Activated CD8-positive, alpha-beta memory T cell treated with anti-CD3 and anti-CD28 coated beads, Interleukin-2, amount 50 U/mL, for 1 hour (primary cell): ENCODE measurements at regions not wholly inside any gene's neighbourhood (a gene's known extent, or its start where the extent isn't known, plus 50 kb on each side); places are given as distances from the start of the nearest gene placed in this dataset.
"Not testable (repeated sequence)": the region's sequence is repeated elsewhere in the genome, so short reads cannot be mapped to it uniquely, and the experiment has no call there.

Source experiments
- DNase-seq: peaks from one replicate; pipeline ENCODE4 v3.0.0-alpha.2; 2020; ENCODE audit errors: extremely low read depth

DNA sequence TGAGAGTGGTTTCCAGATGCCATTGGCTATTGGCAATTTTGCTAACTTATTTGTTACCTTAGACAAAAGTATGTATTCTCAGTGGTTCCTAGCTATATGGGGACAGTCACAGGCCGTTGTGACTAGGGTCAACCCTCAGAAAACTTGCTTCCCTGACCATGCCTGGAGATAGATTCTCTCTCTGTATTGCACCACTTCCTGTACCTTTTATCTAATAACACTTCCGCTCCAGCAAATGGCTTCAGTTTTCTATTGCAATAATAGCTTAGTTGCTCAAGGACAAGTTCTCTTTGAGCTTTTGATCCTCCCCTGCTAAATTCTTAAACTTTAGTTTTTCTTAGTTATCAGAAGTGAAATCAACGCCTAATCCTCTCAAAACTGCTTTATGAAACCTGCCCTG lies 338.0 kb downstream of the RMST start:
- DNase-seq: no peak

DNA sequence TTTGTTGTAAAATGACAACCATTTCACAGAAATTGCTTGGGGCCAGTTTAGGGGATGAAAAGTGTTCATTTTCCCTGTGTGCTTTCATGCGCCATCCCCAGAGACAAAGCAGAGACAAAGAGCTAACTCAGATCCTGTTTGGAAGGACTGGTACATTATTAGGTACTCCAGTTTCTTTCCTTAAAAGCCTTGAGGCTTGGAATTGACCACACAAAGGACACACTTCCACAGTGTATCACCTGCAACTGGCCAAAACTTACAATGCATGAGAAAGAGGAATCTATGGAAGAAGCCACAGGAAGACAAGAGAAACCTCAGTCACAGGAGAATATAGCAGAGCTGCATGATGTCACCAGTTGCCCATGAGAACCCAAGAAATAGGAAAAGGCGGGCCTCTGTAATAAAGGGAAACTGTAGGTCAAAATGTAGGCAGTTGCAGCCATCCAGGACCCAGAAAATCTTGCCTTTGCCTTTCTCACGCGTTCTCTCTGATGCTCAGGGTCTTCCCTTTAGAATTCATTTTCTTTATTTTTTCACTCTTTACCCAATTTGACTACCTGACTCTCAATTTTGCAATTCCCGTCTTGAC lies 339.0 kb downstream of the RMST start:
- no peak for DNase-seq

DNA sequence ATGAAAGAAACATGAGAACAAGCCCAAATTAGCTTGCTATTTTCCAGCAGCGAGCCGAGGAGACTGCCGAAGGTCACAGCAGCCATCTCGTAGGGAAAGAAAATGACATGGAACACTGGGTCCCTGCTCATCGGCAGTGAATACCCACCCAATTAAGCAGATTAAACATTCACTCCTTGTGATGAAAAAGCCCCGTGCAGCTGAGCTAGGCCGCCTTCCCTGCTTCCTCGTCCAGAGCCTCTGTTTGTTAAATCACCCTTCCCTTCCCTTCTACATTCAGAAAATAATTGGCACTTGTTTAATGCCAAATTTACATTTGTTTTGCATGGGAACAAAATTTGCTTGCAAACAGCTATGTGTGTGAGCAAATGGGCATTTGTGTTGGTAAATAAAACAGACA lies 342.5 kb downstream of the RMST start:
- no peak for DNase-seq

DNA sequence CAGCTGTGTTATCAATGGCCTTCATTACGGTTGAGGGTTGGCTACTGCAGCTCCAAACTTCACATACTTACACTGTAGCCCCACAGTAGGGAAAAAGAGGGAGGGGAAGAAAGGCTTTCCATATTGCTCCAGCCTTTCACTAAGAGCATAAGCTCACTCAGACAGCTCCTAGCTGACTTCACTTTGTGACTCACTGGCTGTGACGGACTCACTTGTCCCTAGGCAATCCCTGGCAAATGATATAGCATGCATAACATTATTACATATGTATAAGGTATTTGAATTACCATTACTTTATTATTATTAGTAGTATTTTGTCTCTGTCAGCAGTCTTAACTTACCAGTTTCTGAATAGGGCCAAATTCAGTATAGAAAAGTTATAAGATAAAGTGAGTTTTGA lies 350.7 kb downstream of the RMST start:
- no peak for DNase-seq

DNA sequence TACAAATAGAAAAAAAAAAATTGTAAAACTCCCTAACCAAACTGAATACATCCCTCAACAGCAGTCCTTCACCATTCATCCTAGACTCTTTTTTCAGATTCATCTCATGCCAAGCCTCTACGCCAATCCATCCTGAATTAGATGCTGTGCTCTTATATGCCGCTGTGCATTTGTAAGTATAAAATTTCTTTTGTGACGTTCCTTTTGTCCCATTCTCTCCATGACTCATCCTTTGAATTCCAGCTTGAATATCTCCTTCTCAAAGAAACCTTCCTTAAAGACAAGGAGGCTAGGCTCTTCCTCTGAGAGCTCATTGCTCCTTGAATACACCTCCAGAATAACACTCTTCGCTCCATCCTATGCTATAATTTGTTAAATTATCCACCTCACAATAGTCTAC lies 359.2 kb downstream of the RMST start:
- DNase-seq: no peak

DNA sequence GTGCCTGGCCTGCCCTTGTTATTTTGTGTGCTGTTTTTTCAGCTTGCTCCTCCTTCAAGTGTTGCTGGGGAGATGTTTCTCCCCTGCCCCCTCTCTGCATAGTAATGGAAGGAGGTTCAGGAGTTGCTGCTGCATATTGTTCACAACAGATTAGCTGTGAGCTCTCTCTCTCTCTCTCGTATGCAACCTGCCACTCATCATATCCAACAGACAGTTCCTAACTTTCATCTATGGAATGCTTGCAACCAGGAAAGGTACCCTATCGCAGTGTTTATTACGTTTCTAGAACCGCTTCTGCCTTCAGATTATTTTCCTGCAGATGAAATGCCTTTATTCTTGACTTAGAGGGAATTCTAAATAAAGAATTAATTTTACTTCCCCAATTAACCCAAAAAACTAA lies 372.9 kb downstream of the RMST start:
- no peak for DNase-seq

DNA sequence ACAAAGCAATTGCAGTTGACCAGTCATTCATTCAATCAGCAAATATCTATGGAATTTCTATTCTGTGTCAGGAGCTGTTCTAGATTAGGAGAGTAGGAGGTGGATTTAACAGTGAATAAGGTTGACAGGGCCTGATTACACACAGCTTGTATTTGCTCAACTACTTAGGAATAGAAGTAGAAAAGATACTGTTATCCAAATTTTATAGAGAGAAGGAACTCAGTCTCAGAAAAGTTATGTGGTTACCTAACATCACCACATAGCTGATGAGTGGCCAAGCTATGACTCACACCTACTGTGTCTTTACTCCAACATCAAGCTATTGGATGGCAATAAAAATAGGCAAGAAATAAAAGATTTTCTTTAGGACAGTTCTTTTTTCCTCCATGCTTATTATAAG lies 374.8 kb downstream of the RMST start:
- no peak for DNase-seq

DNA sequence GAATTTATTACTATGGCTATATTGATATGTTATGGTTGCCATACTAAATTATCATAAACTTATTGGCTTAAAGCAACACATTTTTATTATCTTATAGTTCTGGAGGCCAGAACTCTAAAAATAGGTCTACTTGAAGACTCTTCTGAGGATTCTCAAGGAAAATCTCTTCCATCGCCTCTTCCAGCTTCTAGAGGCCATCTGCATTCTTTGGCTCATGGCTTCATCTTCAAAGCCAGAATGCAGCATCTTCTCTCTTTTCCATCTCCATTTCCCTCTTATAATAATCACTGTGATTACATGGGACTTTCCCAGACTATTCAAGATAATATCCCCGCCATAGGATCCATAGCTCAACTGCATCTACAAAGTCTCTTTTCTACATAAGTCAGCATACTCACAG lies 385.4 kb downstream of the RMST start:
- no peak for DNase-seq

DNA sequence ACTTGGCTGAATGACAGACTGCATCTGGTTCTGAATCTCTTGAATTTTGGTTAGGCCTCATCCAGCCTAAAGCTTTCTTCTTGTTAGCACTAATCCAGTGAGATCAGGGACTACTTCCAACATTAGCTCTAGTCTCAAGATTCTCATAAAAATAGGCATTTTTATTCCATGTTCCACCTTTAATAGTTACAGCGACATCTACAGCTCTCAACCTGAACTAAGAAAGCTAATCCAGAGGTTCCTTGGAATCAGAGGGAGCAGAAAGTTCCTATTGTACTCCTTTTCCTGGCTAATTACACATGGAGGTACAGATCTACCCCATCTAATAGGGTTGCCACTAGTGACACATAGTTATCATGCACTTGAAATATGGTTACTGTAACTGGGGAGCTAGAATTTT lies 391.9 kb downstream of the RMST start:
- DNase-seq: no peak

DNA sequence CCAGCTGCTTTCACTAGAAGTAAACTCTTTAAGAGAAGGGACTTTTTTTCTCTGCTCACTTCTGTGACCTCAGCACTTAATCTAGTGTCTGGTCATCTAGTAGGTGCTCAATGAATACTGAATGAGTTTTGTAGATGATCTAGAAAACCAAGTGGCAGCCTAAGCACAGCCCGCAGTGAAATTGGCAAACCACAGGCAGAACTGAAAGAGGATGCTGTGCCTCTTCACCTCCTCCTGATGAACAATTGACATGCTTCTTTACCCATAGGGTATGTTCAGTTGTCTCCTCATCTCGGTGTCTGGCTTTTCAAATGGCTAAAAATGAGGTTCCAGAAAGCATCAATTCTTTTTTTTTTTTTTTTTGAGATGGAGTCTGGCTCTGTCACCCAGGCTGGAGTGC lies 399.5 kb downstream of the RMST start:
- DNase-seq: no peak

DNA sequence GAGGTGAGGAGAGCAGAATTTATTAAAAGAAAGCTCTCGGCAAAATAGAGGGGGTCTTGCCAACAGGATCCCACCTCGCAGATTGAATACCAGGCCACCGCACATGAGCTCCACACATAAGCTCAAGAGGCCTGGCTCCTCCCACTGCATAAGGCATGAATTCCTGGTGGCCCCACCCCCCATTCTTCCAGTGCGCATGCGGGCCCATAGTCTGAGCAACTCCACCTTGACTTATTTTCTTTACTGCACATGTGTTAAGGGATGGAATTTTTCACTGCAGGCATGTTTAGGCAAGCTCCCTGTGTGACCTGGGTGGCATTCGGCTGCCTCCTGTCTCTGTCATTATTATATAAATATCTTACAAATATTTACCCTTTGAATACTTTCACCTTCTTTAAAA lies 412.5 kb downstream of the RMST start:
- no peak for DNase-seq

DNA sequence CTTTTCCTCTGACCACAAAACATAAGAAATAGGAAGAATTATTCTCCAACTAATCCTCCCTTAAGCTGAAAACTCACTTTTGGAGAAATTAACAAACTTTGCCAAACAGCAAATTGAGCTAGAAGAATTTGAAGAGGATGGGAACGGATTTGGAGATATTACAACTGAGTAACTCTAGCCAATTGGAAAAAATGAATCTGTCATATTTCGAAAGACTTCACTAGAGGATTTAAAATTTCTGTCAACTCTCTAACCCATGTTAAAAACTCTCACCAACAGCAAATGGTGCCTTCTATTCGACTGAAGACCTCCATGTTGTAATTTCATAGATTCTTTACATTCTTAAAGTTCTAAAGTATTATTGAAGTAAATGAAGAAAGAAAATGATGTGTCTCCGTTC lies 414.2 kb downstream of the RMST start:
- no peak for DNase-seq

DNA sequence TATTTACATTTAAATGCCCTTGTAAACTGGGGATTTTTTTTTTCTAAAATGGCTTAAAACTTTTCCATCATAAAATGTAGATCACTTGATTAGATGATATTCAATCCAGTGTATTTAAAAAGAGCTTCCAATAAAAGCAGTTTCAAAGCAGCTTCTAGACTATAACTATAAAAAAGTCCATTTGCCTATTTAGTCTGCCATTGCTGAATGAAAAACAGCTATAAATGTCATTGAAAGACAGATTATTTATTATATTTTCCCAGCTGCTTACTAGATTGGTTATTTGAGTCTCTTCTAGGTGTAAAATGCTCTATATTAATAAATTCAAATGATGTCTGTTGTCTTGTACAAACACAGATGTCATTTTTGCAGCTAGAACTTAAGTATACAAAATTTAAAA lies 414.8 kb downstream of the RMST start:
- DNase-seq: no peak

DNA sequence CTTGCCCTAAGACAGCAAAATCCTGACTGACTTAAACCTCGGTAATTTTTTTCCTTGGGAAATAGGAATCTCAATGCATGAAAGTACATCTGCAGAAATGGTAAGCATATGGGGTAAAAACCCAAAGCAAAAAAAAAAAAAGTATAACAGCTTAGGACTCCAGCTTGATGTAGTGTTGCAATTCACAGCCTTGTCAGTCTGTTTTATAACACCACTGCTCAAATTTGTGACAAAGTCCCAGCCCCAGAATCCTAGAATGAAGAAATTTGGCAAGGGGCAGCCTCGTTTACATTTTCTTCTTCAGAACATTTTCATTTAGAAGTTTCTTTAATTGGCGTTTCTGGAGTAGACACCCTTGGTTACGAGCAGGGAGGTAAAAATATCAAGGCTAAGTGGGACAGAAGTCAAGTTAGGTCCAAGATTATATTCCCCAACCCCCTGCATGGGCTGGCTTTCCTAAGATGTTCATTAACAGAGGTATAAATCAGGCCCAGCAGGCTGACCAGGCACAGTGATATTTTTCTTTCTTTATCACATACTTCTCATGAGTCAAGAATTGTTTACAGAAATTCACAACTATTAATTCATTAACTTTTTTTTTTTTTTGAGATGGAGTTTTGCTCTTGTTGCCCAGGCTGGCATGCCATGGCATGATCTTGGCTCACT lies 424.0 kb downstream of the RMST start:
- DNase-seq: no peak

DNA sequence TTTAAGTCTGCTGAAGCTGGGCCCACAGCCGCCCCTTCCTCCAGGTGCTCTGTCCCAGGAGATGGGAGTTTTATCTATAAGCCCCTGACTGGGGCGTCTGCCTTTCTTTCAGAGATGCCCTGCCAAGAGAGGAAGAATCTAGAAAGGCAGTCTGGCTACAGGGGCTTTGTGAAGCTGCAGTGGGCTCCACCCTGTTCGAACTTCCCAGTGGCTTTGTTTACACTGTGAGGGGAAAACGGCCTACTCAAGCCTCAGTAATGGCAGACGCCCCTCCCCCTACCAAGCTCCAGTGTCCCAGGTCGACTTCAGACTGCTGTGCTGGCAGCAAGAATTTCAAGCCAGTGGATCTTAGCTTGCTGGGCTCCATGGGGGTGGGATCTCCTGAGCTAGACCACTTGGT lies 435.3 kb downstream of the RMST start:
- not testable (repeated sequence) for DNase-seq

DNA sequence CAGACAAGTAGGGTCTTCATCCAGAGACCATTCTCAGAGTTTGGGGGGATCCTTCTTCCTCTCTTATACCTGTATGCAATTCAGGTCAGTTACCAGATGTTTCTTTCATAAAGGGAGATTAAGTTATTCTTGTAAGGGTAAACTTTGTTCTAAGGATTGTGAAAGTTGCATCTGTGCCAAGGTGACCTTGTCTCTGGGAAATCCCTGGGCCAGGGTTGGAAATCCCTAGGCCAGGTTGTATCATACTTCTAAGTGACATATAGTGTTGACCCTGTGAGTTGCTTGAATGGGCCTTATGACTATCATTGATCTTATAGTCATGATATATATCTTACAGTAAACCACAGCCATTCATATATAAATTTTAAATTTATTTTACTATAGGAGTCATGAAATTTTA lies 436.9 kb downstream of the RMST start:
- no peak for DNase-seq

DNA sequence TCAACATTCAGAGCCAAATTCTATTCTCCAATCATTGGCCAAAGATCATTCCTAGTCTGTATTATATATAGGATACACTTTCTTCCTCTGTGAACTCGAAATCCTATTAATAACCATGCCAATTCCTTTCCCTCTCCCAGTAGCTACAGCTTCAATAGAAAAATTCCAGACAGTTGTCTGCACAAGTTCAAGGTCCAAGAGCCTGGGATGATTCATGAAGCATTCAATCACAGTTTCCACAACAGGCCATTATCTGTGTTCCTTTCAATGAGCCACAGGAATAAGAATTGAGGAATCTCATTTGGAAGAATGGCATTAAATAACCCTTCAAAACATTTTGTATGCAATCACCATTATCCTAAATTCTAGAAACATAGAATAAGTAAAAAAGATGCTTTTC lies 437.4 kb downstream of the RMST start:
- no peak for DNase-seq

DNA sequence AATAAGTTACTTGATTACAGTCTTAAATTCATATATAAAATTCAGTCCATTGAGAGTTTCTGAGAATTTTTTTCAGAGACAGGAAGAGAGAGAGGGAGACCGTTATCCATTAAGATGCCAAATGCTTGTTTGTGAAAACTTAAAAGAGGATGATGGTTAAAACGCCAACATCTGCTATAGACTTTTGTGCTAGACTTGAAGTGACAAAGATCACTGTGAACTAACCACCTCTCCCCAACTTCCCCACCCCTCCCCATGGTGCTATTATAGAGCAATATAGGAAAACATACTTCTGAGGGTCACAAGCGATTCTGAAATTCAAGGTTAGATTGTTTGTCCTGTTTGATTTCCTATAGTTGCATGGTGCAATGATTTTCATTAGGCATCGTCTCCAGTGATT lies 440.8 kb downstream of the RMST start:
- no peak for DNase-seq

DNA sequence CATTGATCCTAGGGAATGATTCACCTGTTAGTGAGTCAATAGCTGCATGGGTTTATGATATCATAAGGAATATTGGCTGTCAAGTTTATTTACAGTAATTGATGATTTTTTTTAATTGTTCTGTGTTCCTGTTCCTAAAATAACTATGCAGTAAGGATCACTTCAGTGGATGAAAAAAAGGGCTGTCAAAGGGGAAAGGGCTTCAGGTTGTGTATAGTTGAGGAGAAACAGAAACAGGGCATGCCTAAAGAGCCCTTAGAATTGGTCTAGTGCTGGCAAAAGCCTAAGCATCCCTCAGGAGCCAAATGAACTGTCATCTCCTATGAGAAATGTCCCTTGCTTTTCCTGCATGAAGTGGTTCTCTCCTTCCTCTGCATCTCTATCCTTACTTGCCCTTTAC lies 444.9 kb downstream of the RMST start:
- DNase-seq: no peak

DNA sequence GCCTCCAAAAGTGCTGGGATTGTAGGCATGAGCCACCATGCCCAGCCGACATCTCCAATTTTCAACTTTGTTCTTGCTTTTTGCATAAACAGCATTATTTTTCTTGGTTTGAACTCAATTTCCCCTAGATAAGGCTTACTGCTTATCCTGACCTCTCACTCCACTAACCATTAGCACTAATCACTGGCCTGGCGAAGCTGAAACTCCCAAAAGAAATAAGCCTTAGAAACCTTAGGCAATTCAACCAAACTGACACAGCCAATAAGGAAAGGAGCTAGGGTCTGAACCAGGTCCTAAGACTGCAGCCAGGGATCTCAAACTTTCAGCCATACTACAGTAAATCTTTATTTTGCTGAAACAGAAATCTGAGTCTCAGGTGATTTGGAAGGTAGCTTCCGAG lies 448.0 kb downstream of the RMST start:
- DNase-seq: no peak

DNA sequence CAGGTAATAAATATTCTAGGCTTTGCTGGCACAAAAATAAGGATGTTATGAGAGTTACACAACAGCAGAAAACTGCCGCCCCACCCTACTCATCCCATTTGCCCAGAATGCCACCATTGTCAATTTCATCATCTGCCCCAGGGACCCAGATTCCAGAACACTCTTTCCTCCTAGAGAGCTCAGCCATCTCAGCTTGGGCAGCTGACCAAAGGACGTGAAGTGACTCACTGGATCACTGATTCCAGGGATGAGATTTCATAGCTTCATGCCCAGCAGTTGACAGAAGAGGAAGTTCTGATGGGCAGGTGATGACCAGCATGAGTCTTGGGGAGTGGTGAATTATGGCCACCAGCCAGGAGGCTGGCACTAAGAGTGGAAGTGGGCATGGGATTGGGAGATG lies 450.3 kb downstream of the RMST start:
- DNase-seq: no peak

DNA sequence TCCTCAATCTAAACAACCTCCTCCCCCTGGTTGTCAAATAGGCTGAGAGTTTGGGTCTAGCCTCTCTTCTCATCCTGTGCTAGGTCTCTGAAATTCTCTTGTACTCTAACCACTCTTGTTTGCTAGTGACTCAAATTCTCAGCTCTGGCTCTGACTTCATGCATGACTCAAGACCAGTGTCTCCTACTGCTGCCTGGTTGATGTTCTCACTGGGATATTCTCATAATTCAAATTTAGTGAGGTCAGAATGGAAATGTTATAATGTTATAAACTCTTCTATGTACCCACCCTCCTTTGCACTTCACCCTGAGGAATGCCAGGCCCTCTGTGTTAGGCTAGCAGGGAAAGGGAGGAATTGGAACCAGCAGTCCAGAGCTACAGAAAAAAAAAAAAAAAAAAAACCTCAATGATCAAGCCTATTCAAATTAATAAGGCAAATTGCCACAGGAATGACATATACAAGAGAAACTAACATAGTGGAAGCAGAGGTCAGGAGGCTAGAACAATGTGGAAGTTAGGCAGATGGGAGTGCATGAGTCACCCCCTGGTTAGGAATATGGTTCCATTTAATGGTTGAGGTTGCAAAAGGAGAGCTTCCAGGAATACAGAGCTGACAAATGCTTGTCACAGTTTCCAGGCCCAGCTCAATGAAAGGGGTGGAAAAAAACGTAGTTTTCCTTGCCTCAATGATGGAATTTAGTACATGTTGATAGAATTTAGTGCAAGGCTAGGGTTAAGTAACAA lies 459.5 kb downstream of the RMST start:
- no peak for DNase-seq

DNA sequence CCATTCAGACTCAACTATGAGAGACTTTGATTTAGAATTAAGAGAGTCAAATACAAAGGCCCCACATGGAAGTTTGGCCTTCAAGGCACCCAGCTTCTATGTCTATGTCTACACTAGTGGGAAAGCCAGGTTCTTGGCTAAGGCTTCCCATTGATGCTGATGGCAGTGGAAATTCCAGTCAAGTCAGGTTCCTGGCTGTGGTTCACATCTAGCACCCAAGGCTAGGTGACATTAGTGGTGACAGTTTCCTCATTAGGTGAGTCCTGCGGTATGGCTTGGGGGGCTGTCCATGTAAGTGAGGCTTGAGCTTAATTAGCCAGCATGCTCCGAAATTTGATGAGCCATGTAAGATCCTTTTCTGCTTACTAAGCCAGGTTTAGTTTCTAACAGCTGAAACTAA lies 460.9 kb downstream of the RMST start:
- DNase-seq: no peak

DNA sequence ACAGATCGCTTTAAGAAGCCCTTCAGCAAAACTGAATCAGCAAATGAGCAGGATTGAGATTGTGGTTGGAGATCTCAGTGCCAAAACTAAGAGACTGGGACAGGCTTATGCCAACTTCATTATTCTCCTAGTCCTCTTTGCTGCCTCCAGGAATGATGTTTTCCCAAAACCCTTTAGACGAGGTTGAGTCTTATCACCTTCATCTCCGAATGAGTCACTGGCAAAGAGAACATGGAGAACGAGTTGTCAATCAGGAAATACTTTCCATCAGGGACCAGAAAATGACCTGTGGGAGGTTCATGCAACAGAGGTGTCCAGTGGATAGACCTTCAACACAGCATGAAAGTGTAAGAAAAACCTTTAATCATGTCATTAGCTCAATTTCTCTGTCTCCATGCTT lies 461.5 kb downstream of the RMST start:
- DNase-seq: no peak
